Thyroid gland (tissue), 4 donors: ENCODE measurements at regions not wholly inside any gene's neighbourhood (a gene's known extent, or its start where the extent isn't known, plus 50 kb on each side); places are given as distances from the start of the nearest gene placed in this dataset.

Experiments
- CTCF ChIP-seq, 6 experiments: fragments of 200-600 bp in 3 of 6; fragments of 450-650 bp in 3 of 6; sonication (generic) in 3 of 6; IDR thresholded peaks; one replicate each; pipeline ENCODE4 v1.5.1; 2016 to 2019; ENCODE audit warnings: antibody characterized with exemption in 6 of 6, mild to moderate bottlenecking in 2 of 6, inconsistent platforms in 1 of 6, moderate library complexity in 1 of 6
- POLR2A ChIP-seq, 2 donors: fragments of 450-650 bp; IDR thresholded peaks; one replicate each; pipeline ENCODE4 v1.6.1; 2017; ENCODE audit warnings: antibody characterized with exemption in 2 of 2, mild to moderate bottlenecking in 2 of 2, moderate library complexity in 1 of 2

- TF ChIP-seq CTCF (IDR thresholded peaks at IDR 0.05) (no peak), POLR2A (IDR thresholded peaks at IDR 0.05) (no peak)
Observed at GRCh38 chr6:28743271-28743789, 180.5 kb downstream of the TRIM27 start.
